GM19025 (cell line): ENCODE measurements at regions not wholly inside any gene's neighbourhood (a gene's known extent, or its start where the extent isn't known, plus 50 kb on each side); places are given as distances from the start of the nearest gene placed in this dataset.

Experiments
- ATAC-seq: cut with Tn5 transposase; IDR thresholded peaks from one replicate; pipeline ENCODE4 v1.9.1; 2021; ENCODE audit warnings: mild to moderate bottlenecking, low read depth, moderate library complexity; ENCODE audit not compliant: unreplicated experiment

DNA sequence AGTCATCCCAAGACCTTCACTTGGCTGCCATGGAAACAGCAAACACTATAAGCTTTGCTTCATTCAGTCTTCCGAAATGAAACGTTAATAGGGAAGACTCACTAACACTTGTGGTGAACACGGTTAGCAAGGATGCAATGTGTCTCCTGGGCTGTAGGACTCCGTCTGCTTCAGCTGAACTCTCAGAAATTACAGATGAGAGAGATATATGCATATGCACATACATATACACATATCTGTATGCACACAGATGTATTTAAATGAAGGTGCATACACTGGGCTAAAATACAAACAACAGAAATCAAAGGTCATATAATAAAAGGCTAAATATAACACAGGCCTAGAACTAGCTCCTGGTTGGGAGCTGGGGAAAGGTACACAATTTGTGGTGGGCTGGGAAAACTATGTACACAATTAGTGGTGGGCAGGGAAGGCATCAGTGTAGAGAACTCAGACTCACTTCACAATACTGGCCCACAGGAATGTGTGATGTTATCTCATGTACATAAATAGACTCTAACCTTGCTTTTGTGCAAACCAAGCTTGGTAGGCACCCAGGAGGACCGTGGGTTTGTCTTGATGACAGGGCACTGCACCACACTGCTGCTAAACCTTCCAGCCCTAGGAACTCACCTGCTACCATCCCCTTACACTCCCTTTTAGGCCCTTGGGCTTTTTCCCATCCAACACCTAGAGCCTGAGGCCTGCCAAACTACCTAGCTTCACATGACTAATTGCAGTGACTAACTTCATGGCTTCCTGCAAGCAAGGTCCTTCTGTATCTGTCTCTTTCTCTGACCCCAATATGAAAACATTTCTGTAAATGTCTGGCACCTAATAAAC, 873.1 kb downstream of the NSUN3 start:
- ATAC-seq = no peak

GRCh38 chr3:94937980-94938379, 875.1 kb downstream of the NSUN3 start:
- no peak for ATAC-seq

DNA sequence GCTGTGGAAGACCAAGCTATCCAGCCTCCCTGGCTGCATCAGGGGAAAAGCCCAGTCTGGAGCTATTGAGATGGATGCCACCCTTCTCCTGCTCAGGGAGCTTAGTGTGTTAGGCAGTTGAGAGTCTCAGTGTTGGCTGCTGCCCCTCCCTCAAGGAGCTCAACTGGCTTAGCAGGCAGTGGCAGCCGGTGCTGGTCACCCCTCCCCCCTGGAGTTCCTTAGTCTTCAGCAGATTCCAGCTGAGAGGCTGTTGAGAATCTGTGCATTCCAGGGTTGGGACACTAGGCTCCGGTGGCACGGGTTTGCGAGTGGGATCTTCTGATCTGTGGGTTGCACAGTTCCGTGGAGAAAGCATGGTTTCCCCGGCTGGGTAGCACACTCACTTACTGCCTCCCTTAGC, 883.8 kb downstream of the NSUN3 start:
- no peak for ATAC-seq

DNA sequence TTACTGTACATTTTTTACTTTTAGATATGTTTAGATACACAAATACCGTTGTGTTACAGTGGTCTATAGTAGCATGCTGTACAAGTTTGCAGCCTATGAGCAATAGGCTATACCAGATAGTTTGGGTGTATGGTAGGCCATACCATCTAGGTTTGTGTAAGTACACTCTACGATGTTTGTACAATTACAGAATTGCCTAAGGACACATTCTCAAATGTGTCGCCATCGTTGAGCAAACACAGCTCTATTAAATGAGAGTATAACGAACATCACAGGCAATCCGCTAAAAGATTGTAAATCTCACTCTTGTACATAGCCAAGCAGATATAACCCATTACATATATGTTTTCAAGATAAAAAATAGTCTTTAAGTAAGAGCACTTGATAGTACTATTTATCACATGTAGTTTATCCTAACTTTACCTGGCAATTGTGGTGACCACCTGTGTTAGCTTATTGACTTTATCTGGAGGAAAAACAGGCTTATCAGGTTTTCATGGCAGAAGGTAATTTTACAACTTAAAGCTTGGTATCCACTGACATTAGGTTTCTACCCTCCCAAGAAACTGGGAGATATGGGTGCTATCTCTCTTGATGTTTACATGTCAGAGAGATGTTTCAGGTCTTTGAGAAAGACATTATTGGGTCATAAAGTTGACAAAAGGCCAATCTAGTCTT, 898.7 kb downstream of the NSUN3 start:
- ATAC-seq = no peak

DNA sequence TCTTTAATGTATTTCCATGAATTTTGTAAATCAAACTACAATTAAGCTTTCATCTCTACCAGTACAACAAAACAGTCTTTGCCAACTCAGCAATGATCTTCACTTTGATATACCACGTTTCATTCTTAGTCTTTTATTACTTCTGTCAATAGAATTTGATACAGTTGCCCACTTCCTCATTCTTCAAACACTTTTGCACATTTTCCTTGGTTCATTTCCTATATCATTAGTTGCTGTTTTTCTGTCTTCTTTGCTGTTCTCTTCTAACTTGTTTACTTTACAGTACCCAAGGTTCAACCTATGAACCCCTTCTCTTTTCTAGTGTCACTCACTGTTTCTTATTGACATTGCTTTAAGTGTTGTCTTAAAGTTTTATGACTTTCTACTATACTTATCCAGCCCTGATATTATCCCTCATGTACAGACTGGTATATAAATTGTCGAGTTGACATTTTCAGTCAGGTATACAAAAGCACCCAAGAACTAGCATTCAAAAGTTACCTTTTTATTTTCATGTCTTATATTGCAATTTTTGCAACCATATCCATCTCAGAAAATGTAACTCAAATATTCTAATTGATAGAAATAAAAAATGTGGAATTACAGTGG, 903.1 kb downstream of the NSUN3 start:
- ATAC-seq = no peak

DNA sequence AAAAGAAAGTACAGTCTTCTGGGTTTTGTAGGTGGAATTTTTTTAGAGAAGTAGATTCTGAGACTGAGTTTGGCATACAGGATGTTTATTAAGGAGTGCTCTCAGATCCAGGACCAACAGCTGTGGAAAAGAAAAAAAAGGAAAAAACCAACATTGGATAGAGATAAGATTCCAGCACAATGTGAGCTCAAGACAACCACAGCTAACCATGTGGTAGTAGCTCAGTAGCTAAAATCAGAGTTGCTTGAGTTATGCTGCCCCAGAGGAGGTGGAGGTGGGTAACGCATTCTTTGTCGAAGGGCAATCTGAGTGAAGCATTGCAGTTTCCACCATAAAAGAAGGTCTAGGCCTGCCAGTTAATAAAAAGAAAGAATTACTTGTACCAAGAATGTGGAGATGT, 904.3 kb downstream of the NSUN3 start:
- no peak for ATAC-seq

GRCh38 chr3:94968519-94968918, 905.7 kb downstream of the NSUN3 start:
- no peak for ATAC-seq

DNA sequence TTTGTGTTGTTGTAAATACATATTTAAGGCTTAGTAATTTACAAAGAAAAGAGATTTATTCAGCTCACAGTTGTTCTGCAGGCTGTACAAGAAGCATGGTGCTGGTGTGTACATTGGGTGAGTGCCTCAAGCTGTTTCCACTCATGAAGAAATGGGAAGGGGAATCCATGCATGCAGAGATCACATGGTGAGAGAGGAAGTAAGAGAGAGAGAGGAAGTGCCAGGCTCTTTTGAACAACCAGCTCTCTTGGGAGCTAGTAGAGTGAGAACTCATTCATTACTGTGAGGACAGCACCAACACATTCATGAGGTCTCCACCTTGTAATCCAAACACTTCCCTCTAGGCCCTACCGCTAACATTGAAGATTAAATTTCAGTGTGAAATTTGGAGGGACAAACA, 909.2 kb downstream of the NSUN3 start:
- no peak for ATAC-seq

DNA sequence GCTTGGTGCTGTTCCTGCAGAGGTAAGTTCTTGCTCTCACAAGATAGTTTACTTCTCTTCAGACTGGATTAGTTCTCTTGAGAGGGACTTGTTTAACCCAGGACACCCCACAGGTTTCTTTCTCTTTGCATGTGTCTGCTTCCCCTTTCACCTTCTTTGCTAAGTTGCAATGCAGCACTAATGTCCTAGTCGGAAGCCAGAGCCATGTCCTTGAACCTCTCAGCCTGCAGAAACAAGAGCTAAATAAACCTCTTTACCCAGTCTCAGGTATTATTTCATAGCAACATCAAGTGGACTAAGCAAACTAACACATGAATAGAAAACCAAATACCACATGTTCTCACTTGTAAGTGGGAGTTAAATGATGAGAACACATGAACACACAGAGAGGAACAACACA, 915.2 kb downstream of the NSUN3 start:
- ATAC-seq = no peak

- ATAC-seq = no peak
Observed at GRCh38 chr3:94985778-94986177, 922.9 kb downstream of the NSUN3 start.

DNA sequence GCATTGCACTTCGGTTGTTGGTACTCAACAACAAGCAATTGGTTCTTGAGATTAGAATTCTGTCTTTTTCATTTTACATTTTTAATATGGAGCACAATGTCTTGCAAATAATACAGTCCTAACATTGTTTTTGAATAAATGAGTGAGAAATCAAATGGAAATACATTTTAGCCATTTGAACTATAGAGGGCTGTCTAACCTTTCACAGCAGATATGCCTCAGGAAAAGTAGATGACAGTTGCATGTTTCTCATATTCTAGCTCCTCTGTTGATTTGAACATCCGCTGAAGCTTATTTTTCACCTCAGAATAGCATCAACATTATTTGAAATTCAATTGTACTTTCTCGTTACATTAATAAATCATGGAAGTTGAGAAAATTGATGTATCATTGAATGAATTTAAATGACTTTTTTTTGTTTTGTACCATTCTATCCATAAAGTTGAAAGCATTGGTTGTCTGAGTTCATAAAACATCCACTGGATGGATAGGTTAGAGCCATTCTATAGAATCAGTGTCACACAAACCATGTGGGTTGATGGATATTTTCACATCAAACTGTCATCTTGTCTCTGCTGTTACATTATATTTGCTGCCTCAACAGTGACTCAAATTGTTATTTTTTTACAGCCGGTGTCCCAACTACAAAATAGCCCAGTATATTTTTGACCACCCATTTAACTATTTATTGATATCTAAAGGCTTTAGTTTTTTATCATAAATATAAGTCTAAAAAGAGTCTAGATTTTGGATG, 928.3 kb downstream of the NSUN3 start:
- ATAC-seq = no peak

- ATAC-seq = no peak
Observed at GRCh38 chr3:94996743-94997142, 933.9 kb downstream of the NSUN3 start.

DNA sequence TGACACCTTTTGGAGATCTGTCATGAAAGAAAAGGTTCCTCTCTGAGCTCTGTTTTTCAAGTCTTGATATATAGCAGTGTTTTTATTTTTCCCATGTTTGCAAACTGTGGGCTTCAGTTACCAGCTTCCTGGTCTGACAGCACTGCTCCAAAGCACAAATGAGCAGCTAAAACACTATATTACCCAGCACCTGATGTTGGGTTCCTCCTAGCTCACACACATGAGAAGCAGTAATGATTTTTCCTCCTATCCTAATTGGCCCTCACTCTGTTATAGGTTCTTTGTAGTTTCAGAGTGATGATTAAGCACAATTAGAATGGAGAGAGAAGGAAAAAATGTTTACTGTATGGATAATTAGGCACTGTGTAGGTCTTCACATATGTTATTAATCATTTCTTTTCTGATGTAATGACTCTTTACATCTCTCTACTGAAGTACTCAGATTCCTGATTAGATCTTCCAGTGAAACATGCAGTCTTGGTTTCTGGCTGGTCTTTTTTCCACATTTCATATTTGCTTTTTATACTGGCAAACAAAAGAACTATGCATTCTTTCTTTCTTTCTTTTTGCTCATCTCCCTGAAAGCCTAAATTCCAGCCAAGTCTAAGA, 939.7 kb downstream of the NSUN3 start:
- ATAC-seq = no peak

DNA sequence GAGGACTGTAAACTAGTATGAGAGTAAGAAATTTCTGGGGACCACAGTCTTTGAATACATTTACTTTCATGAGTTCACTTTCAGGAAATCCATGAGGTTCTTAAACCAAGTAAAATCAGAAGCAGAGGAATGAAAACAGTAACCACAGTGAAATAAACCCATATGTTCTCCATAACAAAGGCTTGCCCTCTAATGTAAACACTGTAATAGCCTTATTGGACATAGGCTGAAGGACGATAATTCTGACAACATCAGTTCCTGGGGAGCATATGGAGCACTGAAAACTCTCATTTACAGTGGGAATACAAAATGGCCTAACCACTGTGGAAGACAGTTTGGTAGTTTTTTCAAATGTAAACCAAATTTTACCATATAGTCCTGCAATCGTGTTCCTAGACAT, 965.8 kb downstream of the NSUN3 start:
- ATAC-seq = no peak

GRCh38 chr3:95029644-95030043, 966.8 kb downstream of the NSUN3 start:
- ATAC-seq = no peak

- ATAC-seq = no peak
Observed at GRCh38 chr3:95036526-95037021, 973.7 kb downstream of the NSUN3 start.

DNA sequence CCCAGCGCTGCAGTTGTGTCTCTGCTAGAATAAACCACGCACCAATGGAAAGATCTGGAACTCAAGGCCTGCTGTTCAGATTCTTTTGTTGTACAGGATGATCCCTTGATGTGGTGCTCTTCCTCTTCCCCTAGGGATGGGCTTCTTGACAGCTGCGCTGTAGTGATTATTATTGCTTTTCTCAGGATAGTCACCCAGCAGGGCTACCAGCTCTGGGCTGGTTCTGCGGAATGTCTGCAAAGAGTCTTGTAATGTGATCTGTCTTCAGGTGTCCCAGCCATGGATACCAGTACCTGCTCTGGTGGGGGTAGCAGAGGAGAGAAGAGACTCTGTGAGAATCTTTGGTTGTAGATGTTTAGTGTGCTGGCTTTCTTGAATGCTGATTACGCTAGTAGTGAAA, 974.2 kb downstream of the NSUN3 start:
- ATAC-seq = no peak

DNA sequence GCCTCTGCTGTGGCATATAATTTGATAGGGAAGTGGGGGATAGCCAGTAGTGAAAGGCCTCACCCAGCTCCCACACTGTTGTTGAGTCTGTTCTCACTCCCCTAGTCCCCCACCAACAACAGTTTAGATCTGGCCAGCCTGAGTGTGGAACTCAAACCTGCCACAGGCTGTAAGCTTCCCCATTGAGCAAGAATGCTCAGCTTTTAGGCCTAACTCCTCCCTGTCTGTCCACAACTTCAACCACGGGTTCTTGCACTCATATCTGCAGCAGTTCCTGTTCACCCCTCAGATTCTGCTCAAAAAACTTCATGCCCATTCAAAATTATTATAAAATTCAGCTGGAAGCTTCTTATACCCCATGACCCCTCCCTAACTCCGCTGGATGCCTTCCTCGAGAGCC, 975.1 kb downstream of the NSUN3 start:
- no peak for ATAC-seq

DNA sequence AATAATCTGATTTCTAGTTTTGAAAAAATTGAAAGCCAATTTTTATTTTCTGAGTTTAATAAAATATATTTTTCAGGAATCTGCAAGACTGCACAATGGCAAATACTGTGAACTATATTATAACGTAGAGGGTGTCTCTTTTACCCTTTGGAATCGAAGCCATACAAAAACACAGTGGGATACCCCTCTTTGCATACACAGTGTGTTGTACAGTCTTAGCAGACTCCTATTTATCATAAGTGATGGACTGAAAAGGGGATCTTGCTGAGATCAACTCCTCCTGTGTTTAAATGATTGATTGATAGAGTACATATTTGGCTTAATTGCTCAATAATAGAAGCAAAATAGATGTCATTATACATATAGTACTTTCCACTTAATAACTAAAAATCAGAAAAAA, 981.2 kb downstream of the NSUN3 start:
- ATAC-seq = no peak

DNA sequence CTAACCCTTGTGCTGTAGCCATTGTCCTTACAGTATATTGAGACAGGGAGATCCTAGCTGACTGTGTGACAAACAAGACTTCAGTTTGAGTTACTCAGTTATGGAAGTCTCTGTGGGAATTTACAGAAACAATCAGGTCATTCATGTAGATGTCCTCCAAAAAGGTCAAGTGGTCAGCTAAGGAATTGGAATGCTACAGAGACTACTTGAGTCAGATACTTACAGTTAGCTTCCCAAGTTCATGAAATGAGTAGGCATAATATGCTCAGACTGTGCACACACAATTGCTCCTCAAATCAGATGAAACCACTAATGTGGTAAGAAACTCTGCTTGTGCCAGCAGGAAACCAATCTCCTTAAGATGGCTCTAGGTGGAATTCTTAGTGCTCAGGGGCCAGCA, 985.7 kb downstream of the NSUN3 start:
- no peak for ATAC-seq
